Stimulated activated CD4-positive, alpha-beta T cell treated with anti-CD3 and anti-CD28 coated beads, Interleukin-15, amount 100 ng/mL, for 24 hours (primary cell): ENCODE measurements at regions not wholly inside any gene's neighbourhood (a gene's known extent, or its start where the extent isn't known, plus 50 kb on each side); places are given as distances from the start of the nearest gene placed in this dataset.

Source experiments
- DNase-seq: peaks from one replicate; pipeline ENCODE4 v3.0.0-alpha.2; 2020

- DNase-seq, result no peak
Observed at GRCh38 chr4:153141238-153141637, 63.0 kb upstream of the TRIM2 start.

DNA sequence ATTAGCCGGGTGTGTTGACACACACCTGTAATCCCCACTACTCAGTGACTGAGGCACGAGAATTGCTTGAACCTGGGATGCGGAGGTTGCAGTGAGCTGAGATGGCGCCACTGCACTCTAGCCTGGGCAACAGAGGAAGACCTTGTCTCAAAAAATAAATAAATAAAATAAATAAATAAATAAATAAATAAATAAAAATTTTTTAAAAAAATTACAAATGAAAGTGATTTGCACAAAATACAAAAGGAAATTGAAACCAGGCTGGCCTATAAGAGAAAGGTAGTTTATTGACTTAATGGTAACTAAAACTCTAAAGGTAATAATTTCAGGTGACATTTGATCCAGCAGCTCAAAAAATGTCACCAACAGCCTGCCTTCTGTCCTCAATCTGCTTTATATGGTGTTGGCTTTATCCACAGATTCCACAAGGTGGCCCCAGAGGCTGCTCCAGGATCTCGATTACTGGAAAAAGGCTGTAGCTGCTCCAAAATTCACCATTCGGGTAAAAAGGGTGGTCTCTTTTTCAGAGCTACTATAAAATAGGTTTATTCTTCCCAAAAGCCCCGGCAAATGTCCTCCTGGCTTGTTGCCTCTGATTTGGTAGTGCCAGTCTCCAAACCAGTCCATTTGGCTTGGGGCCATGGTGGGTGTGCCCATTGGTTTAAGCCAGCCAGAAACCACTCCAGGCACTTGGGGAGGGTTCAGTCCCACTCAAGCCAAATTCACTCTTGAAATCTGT lies 61.4 kb upstream of the TRIM2 start:
- DNase-seq, result peak; percentile 70

DNA sequence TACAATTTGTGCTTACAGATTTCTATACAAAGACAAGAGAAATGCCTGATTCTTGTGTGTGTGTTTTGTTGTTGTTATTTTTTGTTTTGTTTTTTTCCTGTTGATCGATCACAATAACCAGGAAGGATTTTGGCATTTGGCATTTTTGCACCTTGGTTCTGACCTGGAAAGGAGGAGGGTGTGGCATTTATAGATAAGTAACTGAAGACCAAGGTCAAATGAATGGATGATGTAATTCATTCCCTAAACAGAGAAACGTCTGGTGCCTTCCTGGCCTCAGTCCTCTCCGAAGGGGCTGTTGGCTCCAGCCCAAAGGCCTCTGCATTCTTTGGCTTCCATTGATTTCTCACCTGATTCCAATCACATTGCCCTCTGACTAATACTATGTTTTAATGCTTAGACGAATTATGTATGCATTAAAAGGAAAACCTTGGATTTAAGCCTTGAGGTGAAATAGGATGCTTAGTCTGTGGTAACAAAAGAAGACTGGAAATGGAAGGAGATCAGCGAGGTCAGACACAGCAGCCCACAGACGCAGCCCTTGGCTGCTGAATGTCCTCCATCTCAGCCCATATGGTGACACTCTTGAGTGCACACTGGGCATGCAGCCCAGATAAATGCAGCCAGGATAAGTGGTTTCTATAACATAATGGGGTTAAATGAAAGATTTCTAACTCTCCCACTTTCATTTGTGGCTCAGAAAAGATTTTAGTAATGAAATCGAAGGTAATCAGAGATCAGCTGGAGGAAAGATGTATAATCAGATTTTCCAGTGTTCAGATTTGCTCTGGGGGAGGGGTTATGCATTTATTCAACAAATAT lies 60.5 kb upstream of the TRIM2 start:
- no peak for DNase-seq

DNA sequence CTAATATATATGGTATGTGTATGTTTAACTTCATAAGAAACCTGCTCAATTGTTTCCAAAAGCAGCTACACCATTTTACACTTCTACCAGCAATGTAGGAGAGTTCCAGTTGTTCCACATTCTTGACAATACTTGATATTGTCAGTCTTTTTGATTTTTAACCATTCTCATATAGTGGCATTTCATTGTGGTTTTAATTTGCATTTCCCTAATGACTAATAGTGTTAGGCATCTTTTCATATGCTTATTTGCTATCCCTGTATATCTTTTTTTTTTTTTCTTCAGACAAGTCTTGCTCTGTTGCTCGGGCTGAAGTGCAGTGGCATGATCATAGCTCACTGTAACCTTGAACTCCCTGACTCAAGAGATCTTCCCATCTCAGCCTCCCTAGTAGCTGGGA lies 58.2 kb upstream of the TRIM2 start:
- no peak for DNase-seq

DNA sequence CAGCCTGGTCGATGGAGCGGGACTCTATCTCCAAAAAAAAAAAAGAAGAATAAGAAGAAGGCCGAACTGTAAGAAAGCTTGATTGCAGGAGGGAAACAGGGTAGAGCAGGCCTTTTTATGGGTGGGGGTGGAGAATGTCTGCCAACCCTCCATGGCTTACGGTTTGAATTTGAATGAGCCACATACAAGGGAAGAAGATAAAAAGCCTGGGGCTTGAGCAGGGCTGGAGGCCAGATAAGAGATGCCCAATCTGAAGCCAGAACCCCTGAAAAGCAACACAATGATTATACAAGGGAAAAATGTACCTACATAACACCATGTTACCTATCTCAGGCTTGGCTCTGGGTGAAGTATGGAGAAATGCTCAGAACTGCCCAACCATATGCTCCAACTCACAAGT lies 57.3 kb upstream of the TRIM2 start:
- DNase-seq, result no peak

GRCh38 chr4:153148791-153149190 lies 55.5 kb upstream of the TRIM2 start:
- no peak for DNase-seq

GRCh38 chr4:153151535-153152455 lies 52.4 kb upstream of the TRIM2 start:
- DNase-seq, result peak; percentile 69

GRCh38 chr4:153152501-153153338 lies 51.5 kb upstream of the TRIM2 start:
- DNase-seq, result peak; percentile 87

DNA sequence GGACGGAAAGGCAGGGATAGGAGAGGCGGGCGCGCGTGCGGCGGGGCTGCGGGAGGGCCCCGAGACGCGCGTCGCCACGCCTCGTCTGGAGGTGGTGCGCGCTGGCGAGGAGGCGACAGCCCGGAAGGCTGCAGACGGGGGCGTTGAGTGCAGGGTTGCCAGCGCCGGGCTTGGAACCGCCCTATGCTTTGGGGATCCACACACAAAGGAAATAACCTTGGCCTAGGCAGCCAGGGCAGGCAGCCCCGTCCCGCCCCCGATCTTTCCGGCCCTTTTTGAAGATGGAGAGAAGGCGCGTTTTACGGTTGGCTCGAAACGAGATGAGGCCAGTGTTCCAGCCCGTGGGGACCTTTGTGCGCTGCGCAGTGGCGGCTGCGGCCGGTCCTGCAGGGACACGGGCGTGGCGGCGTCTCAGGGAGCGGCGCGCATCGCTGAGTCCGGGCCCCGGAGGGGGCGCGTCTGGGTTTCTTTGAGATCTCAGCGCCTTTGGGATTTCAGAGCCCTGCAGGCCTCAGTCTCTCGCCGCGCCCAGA lies 50.8 kb upstream of the TRIM2 start:
- peak; percentile 87 for DNase-seq

DNA sequence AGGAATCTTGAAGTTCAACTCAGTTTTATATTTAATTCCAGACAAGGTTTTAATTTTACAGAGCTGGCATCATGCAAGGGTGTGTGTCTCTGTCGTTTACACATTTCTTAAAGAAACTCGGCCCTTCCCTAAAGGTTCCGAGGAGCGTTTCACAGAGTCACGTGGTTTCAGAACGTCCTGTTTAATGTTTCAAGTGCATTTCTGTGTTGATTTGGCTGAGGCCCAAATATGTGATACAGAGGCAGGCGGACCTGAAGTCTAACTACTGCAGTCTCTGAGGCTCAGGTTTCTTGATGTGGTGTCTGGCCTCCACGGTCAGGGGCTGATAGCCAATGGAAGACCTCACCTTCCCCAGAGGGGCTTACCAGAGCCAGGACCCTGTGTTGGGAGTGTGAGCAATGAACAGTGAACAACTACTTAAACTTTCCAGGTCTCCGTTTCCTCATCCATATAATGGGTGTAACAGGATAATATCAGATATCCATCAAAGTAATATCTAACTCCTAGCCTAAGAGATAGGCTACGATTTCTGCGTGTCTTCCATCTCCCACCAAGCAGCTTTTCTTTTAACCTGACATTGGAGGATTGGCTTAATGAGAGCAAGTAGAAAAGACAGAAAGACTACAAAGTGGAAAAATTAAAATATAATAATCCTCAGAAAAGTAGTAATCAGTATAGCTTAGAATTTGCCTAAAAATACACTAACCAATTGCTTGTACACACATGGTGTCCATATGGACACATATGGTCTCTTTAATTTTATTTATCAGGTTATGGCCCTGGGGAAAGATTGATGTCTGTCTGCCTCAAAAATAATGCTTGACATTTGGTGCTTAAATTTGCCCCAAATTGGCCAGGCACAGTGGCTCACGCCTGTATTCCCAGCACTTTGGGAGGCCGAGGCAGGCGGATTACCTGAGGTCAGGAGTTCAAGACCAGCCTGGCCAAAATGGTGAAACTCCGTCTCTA lies 50.0 kb upstream of the TRIM2 start:
- peak; percentile 25 for DNase-seq
